ENCODE measurements at regions not wholly inside any gene's neighbourhood (a gene's known extent, or its start where the extent isn't known, plus 50 kb on each side); places are given as distances from the start of the nearest gene placed in this dataset.
A peak's percentile ranks its signal among the peaks of the same experiment; 100 is the strongest.

GRCh38 chr2:12949406-12949805, 232.7 kb downstream of the TRIB2 start:
- ATAC-seq (ENCODE audit: low read depth): no peak
- no peak overlapping the region for H3K27ac ChIP-seq (ENCODE audit: poor library complexity, severe bottlenecking)
- peaks cover 24% of the 10 kb centered on the region for H3K4me1 ChIP-seq (ENCODE audit: insufficient read depth, poor library complexity, severe bottlenecking)
- TF ChIP-seq CTCF (IDR thresholded peaks at IDR 0.05; ENCODE audit: poor library complexity, severe bottlenecking): no peak
- no peak overlapping the region for H3K4me3 ChIP-seq (ENCODE audit: severe bottlenecking)
- H3K9me3 ChIP-seq (ENCODE audit: severe bottlenecking): no peaks in the 10 kb centered on the region
- DNase-seq (ENCODE audit: low spot score): no peak
- no peaks in the 10 kb centered on the region for H3K36me3 ChIP-seq (ENCODE audit: low read depth)
- H3K27me3 ChIP-seq (ENCODE audit: insufficient read depth, poor library complexity, severe bottlenecking): no peaks in the 10 kb centered on the region

GRCh38 chr2:12950174-12950573, 233.4 kb downstream of the TRIB2 start:
- no peak for TF ChIP-seq CTCF (IDR thresholded peaks at IDR 0.05; ENCODE audit: poor library complexity, severe bottlenecking)
- Histone ChIP-seq H3K4me1 (ENCODE audit: insufficient read depth, poor library complexity, severe bottlenecking) (peaks cover 24% of the 10 kb centered on the region), H3K4me3 (ENCODE audit: severe bottlenecking) (no peak overlapping the region), H3K9me3 (ENCODE audit: severe bottlenecking) (no peaks in the 10 kb centered on the region), H3K27me3 (ENCODE audit: insufficient read depth, poor library complexity, severe bottlenecking) (no peaks in the 10 kb centered on the region), H3K36me3 (ENCODE audit: low read depth) (no peaks in the 10 kb centered on the region), H3K27ac (ENCODE audit: poor library complexity, severe bottlenecking) (no peak overlapping the region)
- ATAC-seq (ENCODE audit: low read depth) (no peak), DNase-seq (ENCODE audit: low spot score) (no peak)

DNA sequence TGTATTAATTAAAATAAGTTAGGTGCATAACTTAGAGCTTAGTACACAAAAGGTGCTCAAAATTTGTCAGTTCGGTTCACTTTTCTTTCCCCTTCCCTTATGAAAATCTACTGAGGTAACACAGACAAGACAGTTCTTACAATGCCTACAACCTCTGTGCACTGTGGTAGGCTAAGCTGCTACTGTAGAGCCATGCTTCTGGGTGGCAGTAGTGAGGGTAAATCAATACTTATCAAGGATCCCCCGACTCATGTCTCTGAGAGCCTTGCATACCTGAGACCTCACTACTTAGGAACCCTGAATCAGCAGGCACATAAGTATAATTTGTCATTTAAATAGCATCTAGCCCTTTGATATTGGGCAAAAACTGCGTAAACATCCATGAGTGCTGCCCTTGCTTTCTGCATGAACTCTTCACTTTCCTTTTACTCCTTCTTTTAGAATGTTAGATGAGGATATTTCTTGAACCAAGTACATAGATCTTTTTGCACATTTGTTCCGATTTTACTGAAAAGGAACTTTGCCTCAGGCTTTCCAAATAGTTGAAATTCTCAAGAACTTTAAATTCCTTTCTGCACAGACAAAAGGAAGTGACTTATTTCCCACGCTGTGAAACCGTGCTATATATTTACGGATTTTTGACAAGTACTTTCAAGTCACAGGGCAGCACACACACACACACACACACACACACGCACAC, 234.4 kb downstream of the TRIB2 start:
- ATAC-seq (ENCODE audit: low read depth) (peak; percentile 66; the same call in 2 of the 3 replicates), DNase-seq (ENCODE audit: low spot score) (no peak)
- peaks cover 24% of the 10 kb centered on the region for H3K4me1 ChIP-seq (ENCODE audit: insufficient read depth, poor library complexity, severe bottlenecking)
- no peaks in the 10 kb centered on the region for H3K9me3 ChIP-seq (ENCODE audit: severe bottlenecking)
- H3K27me3 ChIP-seq (ENCODE audit: insufficient read depth, poor library complexity, severe bottlenecking): no peaks in the 10 kb centered on the region
- no peak for TF ChIP-seq CTCF (IDR thresholded peaks at IDR 0.05; ENCODE audit: poor library complexity, severe bottlenecking)
- no peak overlapping the region for H3K4me3 ChIP-seq (ENCODE audit: severe bottlenecking)
- H3K27ac ChIP-seq (ENCODE audit: poor library complexity, severe bottlenecking): peak overlapping the region; percentile 61
- H3K36me3 ChIP-seq (ENCODE audit: low read depth): no peaks in the 10 kb centered on the region

- no peak for ATAC-seq (ENCODE audit: low read depth)
- peak overlapping the region; percentile 61 for H3K27ac ChIP-seq (ENCODE audit: poor library complexity, severe bottlenecking)
- H3K36me3 ChIP-seq (ENCODE audit: low read depth): no peaks in the 10 kb centered on the region
- H3K4me3 ChIP-seq (ENCODE audit: severe bottlenecking): no peak overlapping the region
- peaks cover 24% of the 10 kb centered on the region for H3K4me1 ChIP-seq (ENCODE audit: insufficient read depth, poor library complexity, severe bottlenecking)
- DNase-seq (ENCODE audit: low spot score): no peak
- no peak for TF ChIP-seq CTCF (IDR thresholded peaks at IDR 0.05; ENCODE audit: poor library complexity, severe bottlenecking)
- no peaks in the 10 kb centered on the region for H3K9me3 ChIP-seq (ENCODE audit: severe bottlenecking)
- no peaks in the 10 kb centered on the region for H3K27me3 ChIP-seq (ENCODE audit: insufficient read depth, poor library complexity, severe bottlenecking)
Observed at GRCh38 chr2:12951657-12951973, 234.9 kb downstream of the TRIB2 start.

GRCh38 chr2:12953596-12953995, 236.9 kb downstream of the TRIB2 start:
- no peak for DNase-seq (ENCODE audit: low spot score)
- no peaks in the 10 kb centered on the region for H3K36me3 ChIP-seq (ENCODE audit: low read depth)
- H3K27me3 ChIP-seq (ENCODE audit: insufficient read depth, poor library complexity, severe bottlenecking): no peaks in the 10 kb centered on the region
- peaks cover under 1% of the 10 kb centered on the region for H3K9me3 ChIP-seq (ENCODE audit: severe bottlenecking)
- H3K4me1 ChIP-seq (ENCODE audit: insufficient read depth, poor library complexity, severe bottlenecking): peaks cover 24% of the 10 kb centered on the region
- TF ChIP-seq CTCF (IDR thresholded peaks at IDR 0.05; ENCODE audit: poor library complexity, severe bottlenecking): no peak
- H3K27ac ChIP-seq (ENCODE audit: poor library complexity, severe bottlenecking): no peak overlapping the region
- no peak for ATAC-seq (ENCODE audit: low read depth)
- no peak overlapping the region for H3K4me3 ChIP-seq (ENCODE audit: severe bottlenecking)

All from RWPE2 (cell line).